ENCODE measurements at regions not wholly inside any gene's neighbourhood (a gene's known extent, or its start where the extent isn't known, plus 50 kb on each side); places are given as distances from the start of the nearest gene placed in this dataset.

DNA sequence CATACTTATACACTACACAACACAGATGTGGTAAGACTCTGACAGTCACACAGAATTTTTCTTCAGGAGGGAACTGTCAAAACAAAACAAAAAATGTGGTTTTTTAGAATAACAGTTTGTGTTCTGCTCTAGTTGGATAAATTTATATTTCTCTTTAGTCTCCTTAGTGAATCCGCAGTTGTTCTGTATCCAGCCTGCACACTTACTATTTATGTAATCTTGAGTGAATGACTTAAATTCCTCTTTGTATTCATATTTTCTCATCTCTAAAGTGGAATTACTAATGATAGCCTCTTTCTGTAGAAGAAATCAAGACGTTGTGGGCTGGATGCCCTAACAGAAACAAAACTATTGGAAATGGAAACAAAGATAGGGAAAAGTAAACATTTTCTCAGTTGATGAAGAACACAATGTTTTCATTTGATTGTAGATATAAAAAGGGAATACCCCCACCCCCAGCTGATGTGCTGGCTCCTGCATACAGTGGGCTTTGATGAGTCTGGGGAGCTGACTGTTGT lies 375.2 kb downstream of the TRIB2 start:
- TF ChIP-seq, protein P1, sequence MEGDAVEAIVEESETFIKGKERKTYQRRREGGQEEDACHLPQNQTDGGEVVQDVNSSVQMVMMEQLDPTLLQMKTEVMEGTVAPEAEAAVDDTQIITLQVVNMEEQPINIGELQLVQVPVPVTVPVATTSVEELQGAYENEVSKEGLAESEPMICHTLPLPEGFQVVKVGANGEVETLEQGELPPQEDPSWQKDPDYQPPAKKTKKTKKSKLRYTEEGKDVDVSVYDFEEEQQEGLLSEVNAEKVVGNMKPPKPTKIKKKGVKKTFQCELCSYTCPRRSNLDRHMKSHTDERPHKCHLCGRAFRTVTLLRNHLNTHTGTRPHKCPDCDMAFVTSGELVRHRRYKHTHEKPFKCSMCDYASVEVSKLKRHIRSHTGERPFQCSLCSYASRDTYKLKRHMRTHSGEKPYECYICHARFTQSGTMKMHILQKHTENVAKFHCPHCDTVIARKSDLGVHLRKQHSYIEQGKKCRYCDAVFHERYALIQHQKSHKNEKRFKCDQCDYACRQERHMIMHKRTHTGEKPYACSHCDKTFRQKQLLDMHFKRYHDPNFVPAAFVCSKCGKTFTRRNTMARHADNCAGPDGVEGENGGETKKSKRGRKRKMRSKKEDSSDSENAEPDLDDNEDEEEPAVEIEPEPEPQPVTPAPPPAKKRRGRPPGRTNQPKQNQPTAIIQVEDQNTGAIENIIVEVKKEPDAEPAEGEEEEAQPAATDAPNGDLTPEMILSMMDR (optimal IDR thresholded peaks at IDR 0.05 in 1 of 3, IDR thresholded peaks at IDR 0.05 in 1 of 3, conservative IDR thresholded peaks at IDR 0.05 in 1 of 3; ENCODE audit: extremely low read depth in 1 of 3, insufficient read depth in 2 of 3, low read length in 3 of 3), result no peak
- no peak for TF ChIP-seq EZH2 (IDR thresholded peaks at IDR 0.05; ENCODE audit: low read length)
